ENCODE measurements at regions not wholly inside any gene's neighbourhood (a gene's known extent, or its start where the extent isn't known, plus 50 kb on each side); places are given as distances from the start of the nearest gene placed in this dataset.

GRCh38 chr21:26652854-26653253 is 79.8 kb upstream of the CYYR1 start:
- no peak for FAIRE-seq

- no peak for FAIRE-seq
Observed at GRCh38 chr21:26641062-26641461, 68.0 kb upstream of the CYYR1 start.

- FAIRE-seq = no peak
Observed at GRCh38 chr21:26637201-26637745, 64.2 kb upstream of the CYYR1 start.

- FAIRE-seq = no peak
Observed at GRCh38 chr21:26635681-26636080, 62.6 kb upstream of the CYYR1 start.

GRCh38 chr21:26632691-26633090 is 59.6 kb upstream of the CYYR1 start:
- no peak for FAIRE-seq

- FAIRE-seq = no peak
Observed at GRCh38 chr21:26626187-26626586, 53.1 kb upstream of the CYYR1 start.

- FAIRE-seq = no peak
Observed at GRCh38 chr21:26624983-26625519, 52.0 kb upstream of the CYYR1 start.
